Keratinocyte (primary cell): ENCODE measurements at regions not wholly inside any gene's neighbourhood (a gene's known extent, or its start where the extent isn't known, plus 50 kb on each side); places are given as distances from the start of the nearest gene placed in this dataset.

Experiments
- DNase-seq: peaks from one replicate; pipeline ENCODE4 v3.0.0-alpha.2; 2011; ENCODE audit warnings: low read depth, missing footprints, low spot score
- FAIRE-seq: peaks from 2 replicates; lab custom pipeline; 2011; peaks lifted over from hg19 to GRCh38; lab: Jason Lieb, UNC
- H2AFZ ChIP-seq: 2 replicates; pipeline ENCODE4 v1.6.0; 2012; ENCODE audit warnings: low read length, control low read depth, inconsistent platforms; ENCODE audit not compliant: control insufficient read depth
- H3K27ac ChIP-seq: 2 replicates; pipeline ENCODE4 v1.5.1; 2011; ENCODE audit warnings: low read length; ENCODE audit not compliant: control insufficient read depth, insufficient read depth
- H3K27me3 ChIP-seq: 3 replicates; pipeline ENCODE4 v1.6.0; 2011; ENCODE audit warnings: low read length; ENCODE audit not compliant: control insufficient read depth, insufficient read depth; ENCODE audit errors: extremely low read depth
- H3K36me3 ChIP-seq, 2 experiments: 2 replicates in 1 of 2; 3 replicates in 1 of 2; pipeline ENCODE4 v1.5.1; 2011; ENCODE audit warnings: low read length in 2 of 2, mild to moderate bottlenecking in 1 of 2; ENCODE audit not compliant: control insufficient read depth in 2 of 2, insufficient read depth in 2 of 2; ENCODE audit errors: extremely low read depth in 1 of 2
- H3K4me1 ChIP-seq: 3 replicates; pipeline ENCODE4 v1.5.1; 2011; ENCODE audit warnings: low read length; ENCODE audit not compliant: control insufficient read depth, insufficient read depth; ENCODE audit errors: extremely low read depth
- H3K4me2 ChIP-seq: 3 replicates; pipeline ENCODE4 v1.6.0; 2011; ENCODE audit warnings: low read depth, low read length; ENCODE audit not compliant: control insufficient read depth, insufficient read depth; ENCODE audit errors: extremely low read depth
- H3K4me3 ChIP-seq, 3 experiments: fragments of 200-600 bp in 1 of 3; sonication (generic) in 1 of 3; 2 replicates in 2 of 3; 3 replicates in 1 of 3; pipeline ENCODE4 v1.5.1; 2011 to 2016; ENCODE audit warnings: low read length in 3 of 3, mild to moderate bottlenecking in 3 of 3, control low read depth in 2 of 3, inconsistent platforms in 1 of 3, low read depth in 1 of 3, mixed read lengths in 1 of 3, mixed run types in 1 of 3, moderate library complexity in 1 of 3; ENCODE audit not compliant: control insufficient read depth in 2 of 3, insufficient read depth in 2 of 3; ENCODE audit errors: extremely low read depth in 1 of 3
- H3K79me2 ChIP-seq: 2 replicates; pipeline ENCODE4 v1.6.0; 2012; ENCODE audit warnings: low read length; ENCODE audit not compliant: control insufficient read depth, insufficient read depth
- H3K9ac ChIP-seq: 3 replicates; pipeline ENCODE4 v1.6.0; 2011; ENCODE audit warnings: low read length; ENCODE audit not compliant: control insufficient read depth, insufficient read depth; ENCODE audit errors: extremely low read depth
- H3K9me1 ChIP-seq: 3 replicates; pipeline ENCODE4 v1.6.0; 2011; ENCODE audit warnings: low read length; ENCODE audit not compliant: control insufficient read depth, insufficient read depth; ENCODE audit errors: extremely low read depth
- H3K9me3 ChIP-seq: 2 replicates; pipeline ENCODE4 v1.5.1; 2012; ENCODE audit warnings: low read depth, low read length; ENCODE audit not compliant: control insufficient read depth
- H4K20me1 ChIP-seq: 3 replicates; pipeline ENCODE4 v1.6.0; 2011; ENCODE audit warnings: low read length; ENCODE audit not compliant: control insufficient read depth, insufficient read depth; ENCODE audit errors: extremely low read depth
- EZH2 ChIP-seq: IDR thresholded peaks from one replicate; pipeline ENCODE4 v1.6.1; 2012; ENCODE audit warnings: inconsistent platforms, mild to moderate bottlenecking, low read length, moderate library complexity
- dilution Hi-C: fragments of 300-500 bp; cut with MboI; formaldehyde crosslinking; loops from one replicate; pipeline ENCODE4 v1.7.0; 2020; ENCODE audit warnings: low sequenced_read_pairs; ENCODE audit not compliant: extremely low pct_ligation_motif_present
- TF ChIP-seq, protein P1 (sequence below), 3 experiments: IDR thresholded peaks in 1 of 3; conservative IDR thresholded peaks in 1 of 3; optimal IDR thresholded peaks in 1 of 3; 2 replicates in 2 of 3; 3 replicates in 1 of 3; pipeline versions ENCODE3 to v1.5.1; 2011; ENCODE audit warnings: low read length in 3 of 3, mild to moderate bottlenecking in 3 of 3, moderate library complexity in 2 of 3, control low read depth in 1 of 3, inconsistent platforms in 1 of 3; ENCODE audit not compliant: insufficient read depth in 2 of 3; ENCODE audit errors: extremely low read depth in 1 of 3

DNA sequence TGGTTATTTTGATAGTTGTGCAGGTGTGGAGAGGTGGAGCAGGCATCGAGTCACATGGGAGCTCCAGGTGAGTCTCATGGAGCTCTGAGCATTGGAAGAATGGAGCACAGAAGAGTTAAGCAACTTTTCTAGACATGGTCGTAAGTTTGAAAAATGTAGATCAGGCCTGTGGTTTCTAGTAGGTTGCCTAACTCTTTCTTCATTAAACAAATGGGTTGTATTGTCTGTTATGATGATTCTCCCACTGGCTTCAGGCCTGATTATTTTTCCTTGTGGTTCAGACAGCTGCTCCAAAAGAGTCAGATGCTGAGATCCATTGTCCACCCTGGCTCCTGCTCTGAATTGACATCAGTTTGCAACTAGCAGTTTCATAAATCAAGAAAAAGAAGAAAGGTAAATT is 80.3 kb upstream of the RPS23 start:
- dilution Hi-C loops, result no loop called here
- H3K4me3 ChIP-seq, result no peak overlapping the region
- DNase-seq (no peak), FAIRE-seq (no peak)
- H3K4me1 ChIP-seq, result peaks cover 15% of the 10 kb centered on the region
- no peaks in the 10 kb centered on the region for H4K20me1 ChIP-seq
- H3K9me1 ChIP-seq, result no peaks in the 10 kb centered on the region
- no peaks in the 10 kb centered on the region for H3K9me3 ChIP-seq
- H3K27ac ChIP-seq, result peak overlapping the region; percentile 95
- no peak for TF ChIP-seq EZH2
- TF ChIP-seq, protein P1, sequence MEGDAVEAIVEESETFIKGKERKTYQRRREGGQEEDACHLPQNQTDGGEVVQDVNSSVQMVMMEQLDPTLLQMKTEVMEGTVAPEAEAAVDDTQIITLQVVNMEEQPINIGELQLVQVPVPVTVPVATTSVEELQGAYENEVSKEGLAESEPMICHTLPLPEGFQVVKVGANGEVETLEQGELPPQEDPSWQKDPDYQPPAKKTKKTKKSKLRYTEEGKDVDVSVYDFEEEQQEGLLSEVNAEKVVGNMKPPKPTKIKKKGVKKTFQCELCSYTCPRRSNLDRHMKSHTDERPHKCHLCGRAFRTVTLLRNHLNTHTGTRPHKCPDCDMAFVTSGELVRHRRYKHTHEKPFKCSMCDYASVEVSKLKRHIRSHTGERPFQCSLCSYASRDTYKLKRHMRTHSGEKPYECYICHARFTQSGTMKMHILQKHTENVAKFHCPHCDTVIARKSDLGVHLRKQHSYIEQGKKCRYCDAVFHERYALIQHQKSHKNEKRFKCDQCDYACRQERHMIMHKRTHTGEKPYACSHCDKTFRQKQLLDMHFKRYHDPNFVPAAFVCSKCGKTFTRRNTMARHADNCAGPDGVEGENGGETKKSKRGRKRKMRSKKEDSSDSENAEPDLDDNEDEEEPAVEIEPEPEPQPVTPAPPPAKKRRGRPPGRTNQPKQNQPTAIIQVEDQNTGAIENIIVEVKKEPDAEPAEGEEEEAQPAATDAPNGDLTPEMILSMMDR (optimal IDR thresholded peaks at IDR 0.05 in 1 of 3, IDR thresholded peaks at IDR 0.05 in 1 of 3, conservative IDR thresholded peaks at IDR 0.05 in 1 of 3; ENCODE audit: extremely low read depth in 1 of 3, insufficient read depth in 2 of 3, low read length in 3 of 3), result no peak
- no peak overlapping the region for H3K4me2 ChIP-seq
- H3K27me3 ChIP-seq, result no peaks in the 10 kb centered on the region
- H2AFZ ChIP-seq, result no peak overlapping the region
- no peak overlapping the region for H3K9ac ChIP-seq
- H3K36me3 ChIP-seq, result no peaks in the 10 kb centered on the region
- H3K79me2 ChIP-seq, result no peaks in the 10 kb centered on the region

GRCh38 chr5:82356808-82357671 is 78.9 kb upstream of the RPS23 start:
- Histone ChIP-seq H3K4me2 (peak overlapping the region; percentile 75), H3K36me3 (no peaks in the 10 kb centered on the region), H3K9me1 (no peaks in the 10 kb centered on the region), H3K79me2 (no peaks in the 10 kb centered on the region), H3K27ac (peak overlapping the region; percentile 95), H3K27me3 (no peaks in the 10 kb centered on the region), H3K4me1 (peaks cover 21% of the 10 kb centered on the region), H3K9me3 (no peaks in the 10 kb centered on the region), H2AFZ (peak overlapping the region; percentile 87), H4K20me1 (no peaks in the 10 kb centered on the region), H3K9ac (peak overlapping the region; percentile 77), H3K4me3 (peak overlapping the region in 2 of 3 experiments; percentile 41 to 50)
- FAIRE-seq (peak; percentile 99), DNase-seq (peak; percentile 84)
- dilution Hi-C loops, result no loop called here
- TF ChIP-seq, protein P1 (optimal IDR thresholded peaks at IDR 0.05 in 1 of 3, IDR thresholded peaks at IDR 0.05 in 1 of 3, conservative IDR thresholded peaks at IDR 0.05 in 1 of 3; ENCODE audit: extremely low read depth in 1 of 3, insufficient read depth in 2 of 3, low read length in 3 of 3), result no peak
- TF ChIP-seq EZH2, result no peak
